Upper lobe of right lung (tissue), 1 donor: ENCODE measurements at regions not wholly inside any gene's neighbourhood (a gene's known extent, or its start where the extent isn't known, plus 50 kb on each side); places are given as distances from the start of the nearest gene placed in this dataset.

Source experiments
- ATAC-seq: fragments of 200-7000 bp; cut with Tn5 transposase; one replicate; pipeline ENCODE4 v1.9.1; 2020; ENCODE audit warnings: mild to moderate bottlenecking, moderate library complexity
- DNase-seq: peaks from one replicate; pipeline ENCODE4 v3.0.0-alpha.2; 2020
- H3K27ac ChIP-seq: fragments of 200-600 bp; one replicate; pipeline ENCODE4 v1.8.0; 2022
- H3K27me3 ChIP-seq: fragments of 200-600 bp; one replicate; pipeline ENCODE4 v1.8.0; 2022; ENCODE audit warnings: mild to moderate bottlenecking
- H3K36me3 ChIP-seq: fragments of 200-600 bp; one replicate; pipeline ENCODE4 v1.8.0; 2022
- H3K4me1 ChIP-seq: fragments of 200-600 bp; one replicate; pipeline ENCODE4 v1.8.0; 2022
- H3K4me3 ChIP-seq: fragments of 200-600 bp; one replicate; pipeline ENCODE4 v1.8.0; 2022; ENCODE audit warnings: mild to moderate bottlenecking
- H3K9me3 ChIP-seq: fragments of 200-600 bp; one replicate; pipeline ENCODE4 v1.8.0; 2022
- CTCF ChIP-seq: fragments of 200-600 bp; IDR thresholded peaks from one replicate; pipeline ENCODE4 v1.8.0; 2022; ENCODE audit warnings: antibody characterized with exemption
- intact Hi-C: fragments of 100-400 bp; cut with DNase I; formaldehyde crosslinking; loops from one replicate; pipeline ENCODE4 v1.11.0; 2022
- donor health status: DM: no; HTN: yes; CAD: no; lungs with severe emphysema.

- Histone ChIP-seq H3K27me3 (no peaks in the 10 kb centered on the region), H3K27ac (no peak overlapping the region), H3K4me3 (no peak overlapping the region), H3K9me3 (no peaks in the 10 kb centered on the region), H3K36me3 (no peaks in the 10 kb centered on the region), H3K4me1 (no peaks in the 10 kb centered on the region)
- no peak for DNase-seq
- intact Hi-C loops, result no loop called here
- peak; percentile 78 for ATAC-seq
- TF ChIP-seq CTCF, result no peak
Measured at GRCh38 chr4:128718768-128719167, 90.7 kb upstream of the JADE1 start.

GRCh38 chr4:128716338-128716737 is 93.2 kb upstream of the JADE1 start:
- intact Hi-C loops, result no loop called here
- DNase-seq, result no peak
- Histone ChIP-seq H3K9me3 (no peaks in the 10 kb centered on the region), H3K27ac (no peak overlapping the region), H3K27me3 (no peaks in the 10 kb centered on the region), H3K4me1 (no peaks in the 10 kb centered on the region), H3K4me3 (no peak overlapping the region), H3K36me3 (no peaks in the 10 kb centered on the region)
- no peak for ATAC-seq
- TF ChIP-seq CTCF, result no peak

GRCh38 chr4:128715616-128716015 is 93.9 kb upstream of the JADE1 start:
- Histone ChIP-seq H3K4me3 (no peak overlapping the region), H3K9me3 (no peaks in the 10 kb centered on the region), H3K27ac (no peak overlapping the region), H3K36me3 (no peaks in the 10 kb centered on the region), H3K27me3 (no peaks in the 10 kb centered on the region), H3K4me1 (no peaks in the 10 kb centered on the region)
- intact Hi-C loops, result no loop called here
- ATAC-seq, result no peak
- no peak for DNase-seq
- no peak for TF ChIP-seq CTCF

- Histone ChIP-seq H3K4me1 (no peaks in the 10 kb centered on the region), H3K27me3 (no peaks in the 10 kb centered on the region), H3K9me3 (no peaks in the 10 kb centered on the region)
Measured at GRCh38 chr4:128711361-128711760, 98.1 kb upstream of the JADE1 start.

GRCh38 chr4:128709268-128709667 is 100.2 kb upstream of the JADE1 start:
- no peaks in the 10 kb centered on the region for H3K4me1 ChIP-seq
- no peaks in the 10 kb centered on the region for H3K36me3 ChIP-seq
- no peak overlapping the region for H3K27ac ChIP-seq
- intact Hi-C loops, result no loop called here
- TF ChIP-seq CTCF, result no peak
- no peaks in the 10 kb centered on the region for H3K27me3 ChIP-seq
- ATAC-seq, result no peak
- no peak overlapping the region for H3K4me3 ChIP-seq
- H3K9me3 ChIP-seq, result no peaks in the 10 kb centered on the region
- DNase-seq, result no peak

More at GRCh38 chr4:128711361-128711760, 98.1 kb upstream of the JADE1 start:
- TF ChIP-seq CTCF, result no peak
- ATAC-seq (no peak), DNase-seq (no peak)
- no peaks in the 10 kb centered on the region for H3K36me3 ChIP-seq
- H3K27ac ChIP-seq, result no peak overlapping the region
- intact Hi-C loops, result no loop called here
- H3K4me3 ChIP-seq, result no peak overlapping the region

GRCh38 chr4:128707864-128708263 is 101.6 kb upstream of the JADE1 start:
- Histone ChIP-seq H3K36me3 (no peaks in the 10 kb centered on the region), H3K27me3 (no peaks in the 10 kb centered on the region), H3K27ac (no peak overlapping the region), H3K4me1 (no peaks in the 10 kb centered on the region), H3K4me3 (no peak overlapping the region), H3K9me3 (no peaks in the 10 kb centered on the region)
- TF ChIP-seq CTCF, result no peak
- DNase-seq, result no peak
- intact Hi-C loops, result no loop called here
- ATAC-seq, result no peak
